BE2C (cell line): ENCODE measurements at regions not wholly inside any gene's neighbourhood (a gene's known extent, or its start where the extent isn't known, plus 50 kb on each side); places are given as distances from the start of the nearest gene placed in this dataset.

Experiments used
- DNase-seq: peaks from one replicate; pipeline ENCODE4 v3.0.0-alpha.2; 2020
- H3K27me3 ChIP-seq: fragments of 250-450 bp; sonication (Bioruptor Pico); 2 replicates; pipeline ENCODE4 v1.5.1; 2020; ENCODE audit warnings: mild to moderate bottlenecking
- H3K36me3 ChIP-seq: fragments of 250-450 bp; sonication (Bioruptor Pico); 2 replicates; pipeline ENCODE4 v1.5.1; 2020; ENCODE audit warnings: mild to moderate bottlenecking
- H3K4me1 ChIP-seq: fragments of 250-450 bp; sonication (Bioruptor Pico); 2 replicates; pipeline ENCODE4 v1.5.1; 2020
- H3K4me3 ChIP-seq: 2 replicates; pipeline ENCODE4 v1.5.1; 2011; ENCODE audit warnings: low read depth, low read length
- H3K9me3 ChIP-seq: fragments of 250-450 bp; sonication (Bioruptor Pico); 2 replicates; pipeline ENCODE4 v1.5.1; 2020
- TF ChIP-seq, protein P1 (sequence below): IDR thresholded peaks from 2 replicates; pipeline ENCODE4 v1.5.1; 2012; ENCODE audit warnings: mild to moderate bottlenecking, low read depth, low read length

DNA sequence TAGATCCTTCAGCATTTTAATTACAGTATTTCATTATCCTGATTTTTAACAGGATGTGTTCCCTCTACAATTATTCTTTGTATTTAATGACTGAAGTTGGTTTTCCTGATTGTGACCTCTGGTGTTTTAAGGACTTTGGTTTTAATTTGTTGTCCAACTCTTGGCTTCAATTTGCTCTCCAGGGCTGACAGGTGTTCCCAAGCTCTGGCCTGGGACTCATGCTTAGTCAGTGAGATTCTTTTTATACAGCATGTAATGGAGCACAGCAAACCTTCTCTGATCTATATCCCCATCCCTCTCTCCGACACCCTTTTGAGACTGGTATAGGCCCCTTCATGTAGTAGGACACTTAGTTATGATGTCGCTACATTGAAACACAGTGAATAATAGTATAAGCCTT, 896.3 kb downstream of the TSN start:
- Histone ChIP-seq H3K27me3 (no peaks in the 10 kb centered on the region), H3K36me3 (no peaks in the 10 kb centered on the region), H3K9me3 (no peaks in the 10 kb centered on the region), H3K4me3 (no peak overlapping the region), H3K4me1 (no peaks in the 10 kb centered on the region)
- TF ChIP-seq, protein P1, sequence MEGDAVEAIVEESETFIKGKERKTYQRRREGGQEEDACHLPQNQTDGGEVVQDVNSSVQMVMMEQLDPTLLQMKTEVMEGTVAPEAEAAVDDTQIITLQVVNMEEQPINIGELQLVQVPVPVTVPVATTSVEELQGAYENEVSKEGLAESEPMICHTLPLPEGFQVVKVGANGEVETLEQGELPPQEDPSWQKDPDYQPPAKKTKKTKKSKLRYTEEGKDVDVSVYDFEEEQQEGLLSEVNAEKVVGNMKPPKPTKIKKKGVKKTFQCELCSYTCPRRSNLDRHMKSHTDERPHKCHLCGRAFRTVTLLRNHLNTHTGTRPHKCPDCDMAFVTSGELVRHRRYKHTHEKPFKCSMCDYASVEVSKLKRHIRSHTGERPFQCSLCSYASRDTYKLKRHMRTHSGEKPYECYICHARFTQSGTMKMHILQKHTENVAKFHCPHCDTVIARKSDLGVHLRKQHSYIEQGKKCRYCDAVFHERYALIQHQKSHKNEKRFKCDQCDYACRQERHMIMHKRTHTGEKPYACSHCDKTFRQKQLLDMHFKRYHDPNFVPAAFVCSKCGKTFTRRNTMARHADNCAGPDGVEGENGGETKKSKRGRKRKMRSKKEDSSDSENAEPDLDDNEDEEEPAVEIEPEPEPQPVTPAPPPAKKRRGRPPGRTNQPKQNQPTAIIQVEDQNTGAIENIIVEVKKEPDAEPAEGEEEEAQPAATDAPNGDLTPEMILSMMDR: no peak
- DNase-seq: no peak

DNA sequence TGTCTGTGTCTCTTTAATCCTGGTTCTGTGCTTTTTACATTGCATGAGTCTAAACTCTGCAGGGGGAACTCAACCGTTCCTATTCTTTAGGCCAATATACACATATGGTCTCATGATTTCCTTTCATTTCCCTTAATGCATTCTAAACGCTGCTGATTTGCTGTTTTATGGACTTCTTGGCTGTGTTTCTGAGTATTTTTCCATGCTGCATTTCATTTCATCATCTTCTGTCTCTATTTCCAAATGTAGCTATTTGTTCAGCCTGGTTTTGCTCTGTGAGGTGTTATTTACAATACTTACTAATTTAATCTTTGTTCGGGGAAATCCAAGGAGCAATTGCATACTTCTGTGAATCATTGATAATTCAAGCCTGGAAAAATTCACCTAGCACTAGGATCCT, 897.2 kb downstream of the TSN start:
- TF ChIP-seq, protein P1: no peak
- Histone ChIP-seq H3K4me1 (no peaks in the 10 kb centered on the region), H3K4me3 (no peak overlapping the region), H3K9me3 (no peaks in the 10 kb centered on the region), H3K36me3 (no peaks in the 10 kb centered on the region), H3K27me3 (no peaks in the 10 kb centered on the region)
- no peak for DNase-seq

DNA sequence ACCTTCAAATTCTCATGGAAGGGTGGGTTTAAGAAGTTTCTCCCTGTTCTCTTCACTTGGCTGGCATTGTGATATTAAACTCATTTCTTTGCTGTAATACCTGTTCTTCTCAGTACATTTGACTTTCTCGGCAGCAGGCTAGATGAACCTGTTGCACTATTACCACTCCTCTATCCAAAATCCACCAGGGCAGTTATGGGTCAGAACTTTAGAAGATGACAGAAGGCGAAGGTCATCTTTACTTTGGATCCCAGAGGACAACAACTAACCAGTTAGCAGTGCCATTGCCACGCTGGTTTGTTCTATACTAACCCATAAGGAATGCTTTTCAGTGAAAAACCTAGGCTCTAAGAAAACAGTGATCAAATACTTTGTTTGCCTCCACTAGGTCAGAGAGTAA, 901.0 kb downstream of the TSN start:
- H3K4me1 ChIP-seq: no peaks in the 10 kb centered on the region
- H3K4me3 ChIP-seq: no peak overlapping the region
- DNase-seq: no peak
- TF ChIP-seq, protein P1: no peak
- no peaks in the 10 kb centered on the region for H3K27me3 ChIP-seq
- H3K9me3 ChIP-seq: no peaks in the 10 kb centered on the region
- H3K36me3 ChIP-seq: no peaks in the 10 kb centered on the region

DNA sequence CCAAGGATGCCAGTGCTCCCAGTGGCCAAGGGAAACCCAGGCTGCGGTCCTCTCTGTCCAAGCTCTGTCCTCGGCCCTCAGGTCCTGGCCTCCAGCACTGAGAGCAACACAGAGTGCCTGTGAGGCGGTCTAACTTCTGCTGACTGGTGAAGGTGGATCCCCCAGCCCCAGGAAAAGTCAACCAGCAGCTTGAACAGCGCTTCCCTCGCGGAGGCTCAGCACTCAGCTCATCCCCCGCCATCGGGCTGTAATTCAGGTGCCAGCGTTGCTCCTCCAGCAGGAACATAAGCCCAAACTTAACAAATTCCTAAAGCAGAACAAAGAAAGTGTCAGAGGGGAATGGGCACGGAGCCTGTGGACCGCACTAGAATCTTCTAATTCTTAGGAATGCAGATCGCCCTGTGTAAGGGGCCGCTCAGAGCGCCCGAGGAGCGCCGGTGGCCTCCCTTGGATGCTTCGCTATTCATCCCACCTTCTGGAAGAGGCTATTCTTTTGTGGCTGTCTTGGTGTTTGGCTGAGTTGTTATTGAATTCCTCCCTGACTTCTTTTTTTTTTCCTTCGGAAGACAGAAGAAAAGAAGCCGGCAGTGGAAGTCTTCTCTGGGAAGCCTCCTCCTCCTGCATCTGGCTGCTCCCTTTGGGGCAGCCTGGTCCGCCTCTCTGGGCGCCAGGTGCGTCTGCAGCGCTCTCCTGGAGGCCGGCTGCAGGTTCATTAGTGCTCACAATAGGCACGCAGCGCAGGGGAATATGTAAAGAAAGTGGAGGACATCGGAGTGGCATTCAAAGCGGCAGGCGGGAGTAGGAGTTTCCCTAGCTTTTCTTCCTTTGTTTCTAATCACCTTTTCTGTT, 905.6 kb downstream of the TSN start:
- TF ChIP-seq, protein P1: no peak
- DNase-seq: no peak
- Histone ChIP-seq H3K4me1 (no peaks in the 10 kb centered on the region), H3K9me3 (no peaks in the 10 kb centered on the region), H3K36me3 (no peaks in the 10 kb centered on the region), H3K27me3 (no peaks in the 10 kb centered on the region), H3K4me3 (no peak overlapping the region)

DNA sequence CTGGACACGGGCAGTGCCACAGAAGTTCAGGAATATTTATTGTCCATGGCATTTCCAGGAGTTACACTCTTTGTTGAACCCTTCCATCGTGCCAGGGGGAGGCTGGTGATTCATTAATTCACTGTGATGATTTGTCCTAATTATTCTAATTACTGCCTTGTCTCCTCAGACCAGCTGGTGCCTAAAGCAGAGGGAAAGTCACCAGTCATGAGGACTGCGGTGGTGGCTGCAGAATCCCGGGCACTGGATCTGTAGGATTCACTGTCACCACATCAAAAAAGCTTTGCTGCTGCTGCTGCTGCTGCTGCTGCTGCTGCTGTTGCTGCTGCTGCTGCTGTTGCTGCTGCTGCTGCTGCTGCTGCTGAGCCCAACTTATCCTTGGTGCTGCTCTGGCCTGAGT, 908.2 kb downstream of the TSN start:
- Histone ChIP-seq H3K4me3 (no peak overlapping the region), H3K27me3 (no peaks in the 10 kb centered on the region), H3K9me3 (no peaks in the 10 kb centered on the region), H3K4me1 (no peaks in the 10 kb centered on the region; the same call in 1 of the 2 replicates), H3K36me3 (no peaks in the 10 kb centered on the region)
- TF ChIP-seq, protein P1: no peak
- DNase-seq: no peak

DNA sequence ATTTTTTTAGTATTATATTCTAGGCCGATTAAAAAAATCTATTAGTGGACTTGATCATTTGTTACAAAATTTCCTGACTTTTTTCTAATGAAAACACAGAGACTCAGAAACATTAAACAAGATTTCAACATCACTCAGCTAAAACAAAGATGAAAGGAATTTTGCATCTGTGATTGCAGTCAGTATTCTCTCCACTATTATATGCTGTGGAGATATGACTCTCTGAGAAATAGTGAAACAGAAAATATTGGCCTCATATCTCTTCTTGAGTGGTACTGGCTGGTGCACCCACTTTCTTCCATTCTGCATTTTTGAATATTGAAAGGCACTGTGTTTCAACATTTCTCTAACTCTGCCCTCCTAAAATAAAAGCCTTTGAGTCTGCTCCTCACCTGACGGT, 914.2 kb downstream of the TSN start:
- no peak for DNase-seq
- TF ChIP-seq, protein P1: no peak
- no peaks in the 10 kb centered on the region; the same call in 1 of the 2 replicates for H3K4me1 ChIP-seq
- H3K27me3 ChIP-seq: no peaks in the 10 kb centered on the region
- no peaks in the 10 kb centered on the region for H3K9me3 ChIP-seq
- H3K4me3 ChIP-seq: no peak overlapping the region
- no peaks in the 10 kb centered on the region for H3K36me3 ChIP-seq
